ENCODE measurements at regions not wholly inside any gene's neighbourhood (a gene's known extent, or its start where the extent isn't known, plus 50 kb on each side); places are given as distances from the start of the nearest gene placed in this dataset.
"Not testable (repeated sequence)": the region's sequence is repeated elsewhere in the genome, so short reads cannot be mapped to it uniquely, and the experiment has no call there.

- H3K9me3 ChIP-seq (ENCODE audit: control insufficient read depth, insufficient read depth, low read depth, low read length); H3K27ac ChIP-seq (ENCODE audit: extremely low read depth, low read depth, low read length); CTCF ChIA-PET; POLR2A ChIA-PET; H3K4me3 ChIP-seq (ENCODE audit: low read depth, low read length); H3K36me3 ChIP-seq (ENCODE audit: control insufficient read depth in 2 of 2, insufficient read depth in 1 of 2, low read length in 2 of 2); H3K4me1 ChIP-seq (ENCODE audit: control insufficient read depth, insufficient read depth, low read length): not testable (repeated sequence)
- TF ChIP-seq ZNF146 (tag by site-specific recombination; IDR thresholded peaks at IDR 0.05) = peak; percentile 70
These were observed 157.4 kb upstream of the C11orf58 start for GRCh38 chr11:16581078-16581477.

GRCh38 chr11:16577490-16577889 lies 161.0 kb upstream of the C11orf58 start:
- Histone ChIP-seq H3K36me3 (ENCODE audit: control insufficient read depth in 2 of 2, insufficient read depth in 1 of 2, low read length in 2 of 2) (no peaks in the 10 kb centered on the region), H3K9me3 (ENCODE audit: control insufficient read depth, insufficient read depth, low read depth, low read length) (no peaks in the 10 kb centered on the region), H3K27ac (ENCODE audit: extremely low read depth, low read depth, low read length) (no peak overlapping the region), H3K4me3 (ENCODE audit: low read depth, low read length) (no peak overlapping the region), H3K4me1 (ENCODE audit: control insufficient read depth, insufficient read depth, low read length) (no peaks in the 10 kb centered on the region)
- POLR2A ChIA-PET = no interaction called here
- no peak for TF ChIP-seq ZNF549 (tag by site-specific recombination; IDR thresholded peaks at IDR 0.05)
- TF ChIP-seq ATF2 (tag by site-specific recombination; IDR thresholded peaks at IDR 0.05; ENCODE audit: low read depth) = peak; percentile 63; the same call in 1 of the 2 replicates
- CTCF ChIA-PET = no interaction called here

DNA sequence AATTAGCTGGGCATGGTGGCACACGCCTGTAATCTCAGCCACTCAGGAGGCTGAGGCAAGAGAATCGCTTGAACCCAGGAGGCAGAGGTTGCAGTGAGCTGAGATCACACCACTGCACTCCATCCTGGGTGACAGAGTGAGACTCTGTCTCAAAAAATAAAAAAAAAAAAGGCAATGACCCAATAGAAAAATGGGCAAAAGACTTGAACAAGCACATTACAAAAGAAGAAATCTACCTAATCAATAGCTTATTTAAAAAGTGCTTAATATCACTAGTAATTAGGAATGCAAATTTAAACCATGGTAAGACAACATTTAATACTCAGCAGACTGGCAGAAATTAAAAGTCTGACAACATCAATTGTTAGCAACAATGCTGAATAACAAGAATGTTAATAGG lies 163.6 kb upstream of the C11orf58 start:
- H3K27ac ChIP-seq (ENCODE audit: extremely low read depth, low read depth, low read length); H3K36me3 ChIP-seq (ENCODE audit: control insufficient read depth in 2 of 2, insufficient read depth in 1 of 2, low read length in 2 of 2); H3K9me3 ChIP-seq (ENCODE audit: control insufficient read depth, insufficient read depth, low read depth, low read length); H3K4me3 ChIP-seq (ENCODE audit: low read depth, low read length); POLR2A ChIA-PET; H3K4me1 ChIP-seq (ENCODE audit: control insufficient read depth, insufficient read depth, low read length): not testable (repeated sequence)
- CTCF ChIA-PET = interaction anchor here (0.6 kb wide), 1 partner anchor 427 kb away, joined by 4 read pairs; no protein-coding TSS in a partner anchor

DNA sequence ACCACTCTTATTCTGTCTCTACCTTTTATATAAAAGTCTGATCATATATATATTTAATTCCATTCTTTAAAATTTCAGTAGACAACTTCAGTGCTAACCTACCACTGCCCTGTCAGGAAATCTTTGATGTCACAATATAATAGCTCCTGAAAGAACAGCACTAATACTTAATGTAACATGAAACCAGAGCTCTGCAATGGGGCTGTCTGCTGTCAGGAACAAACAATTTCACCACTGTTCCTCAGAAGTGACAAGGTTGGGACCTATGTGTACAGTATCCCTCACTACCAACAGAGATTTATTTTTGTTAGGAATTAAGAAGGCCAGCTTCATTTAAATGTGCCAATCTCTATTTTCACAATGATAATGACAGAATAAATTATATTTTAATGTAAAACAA lies 165.5 kb upstream of the C11orf58 start:
- POLR2A ChIA-PET = no interaction called here
- H3K27ac ChIP-seq (ENCODE audit: extremely low read depth, low read depth, low read length) = no peak overlapping the region

DNA sequence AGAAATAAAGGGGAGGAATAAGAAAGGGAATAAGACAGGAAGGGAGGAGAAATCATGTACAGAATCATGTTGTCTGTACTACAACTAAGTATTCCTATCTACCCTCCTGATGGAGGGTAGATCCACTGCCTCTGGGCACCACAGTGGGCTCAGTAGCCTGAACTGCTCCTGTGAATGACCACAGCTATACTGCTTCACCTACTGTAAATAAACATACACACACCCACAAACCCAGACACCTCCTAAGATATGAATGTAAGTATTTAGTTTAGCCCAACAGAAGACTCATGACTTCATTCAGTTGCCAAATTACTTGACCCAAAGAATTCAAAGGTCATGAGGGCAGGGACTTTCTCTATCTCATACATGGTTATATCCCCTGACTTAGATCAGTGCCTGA lies 177.3 kb upstream of the C11orf58 start:
- no peak overlapping the region for H3K4me3 ChIP-seq (ENCODE audit: low read depth, low read length)
- H3K36me3 ChIP-seq (ENCODE audit: control insufficient read depth in 2 of 2, insufficient read depth in 1 of 2, low read length in 2 of 2) = no peaks in the 10 kb centered on the region
- TF ChIP-seq ZNF776 (tag by site-specific recombination; IDR thresholded peaks at IDR 0.05; ENCODE audit: borderline replicate concordance) (no peak), ZNF777 (tag by site-specific recombination; IDR thresholded peaks at IDR 0.05; ENCODE audit: borderline replicate concordance) (no peak), ZNF155 (tag by site-specific recombination; IDR thresholded peaks at IDR 0.05) (no peak), ZNF114 (tag by site-specific recombination; IDR thresholded peaks at IDR 0.05) (no peak), ZFP37 (tag by site-specific recombination; IDR thresholded peaks at IDR 0.05) (no peak), KLF16 (tag by site-specific recombination; IDR thresholded peaks at IDR 0.05) (no peak)
- TF ChIP-seq, protein P1, sequence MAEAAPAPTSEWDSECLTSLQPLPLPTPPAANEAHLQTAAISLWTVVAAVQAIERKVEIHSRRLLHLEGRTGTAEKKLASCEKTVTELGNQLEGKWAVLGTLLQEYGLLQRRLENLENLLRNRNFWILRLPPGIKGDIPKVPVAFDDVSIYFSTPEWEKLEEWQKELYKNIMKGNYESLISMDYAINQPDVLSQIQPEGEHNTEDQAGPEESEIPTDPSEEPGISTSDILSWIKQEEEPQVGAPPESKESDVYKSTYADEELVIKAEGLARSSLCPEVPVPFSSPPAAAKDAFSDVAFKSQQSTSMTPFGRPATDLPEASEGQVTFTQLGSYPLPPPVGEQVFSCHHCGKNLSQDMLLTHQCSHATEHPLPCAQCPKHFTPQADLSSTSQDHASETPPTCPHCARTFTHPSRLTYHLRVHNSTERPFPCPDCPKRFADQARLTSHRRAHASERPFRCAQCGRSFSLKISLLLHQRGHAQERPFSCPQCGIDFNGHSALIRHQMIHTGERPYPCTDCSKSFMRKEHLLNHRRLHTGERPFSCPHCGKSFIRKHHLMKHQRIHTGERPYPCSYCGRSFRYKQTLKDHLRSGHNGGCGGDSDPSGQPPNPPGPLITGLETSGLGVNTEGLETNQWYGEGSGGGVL (tag by site-specific recombination; IDR thresholded peaks at IDR 0.05) = no peak

More for the DNA sequence above, 165.5 kb upstream of the C11orf58 start:
- H3K36me3 ChIP-seq (ENCODE audit: control insufficient read depth in 2 of 2, insufficient read depth in 1 of 2, low read length in 2 of 2) = no peaks in the 10 kb centered on the region
- CTCF ChIA-PET = no interaction called here
- H3K4me3 ChIP-seq (ENCODE audit: low read depth, low read length) = no peak overlapping the region
- TF ChIP-seq TCF7L2 (IDR thresholded peaks at IDR 0.05; ENCODE audit: borderline replicate concordance, low read depth, low read length) (peak; percentile 36; the same call in 1 of the 2 replicates), REST (tag by site-specific recombination; IDR thresholded peaks at IDR 0.05) (no peak)
- H3K4me1 ChIP-seq (ENCODE audit: control insufficient read depth, insufficient read depth, low read length) = no peaks in the 10 kb centered on the region
- no peaks in the 10 kb centered on the region for H3K9me3 ChIP-seq (ENCODE audit: control insufficient read depth, insufficient read depth, low read depth, low read length)

More for the DNA sequence above, 177.3 kb upstream of the C11orf58 start:
- POLR2A ChIA-PET = no interaction called here
- CTCF ChIA-PET = interaction anchor here (0.6 kb wide), 1 partner anchor 1267 kb away, joined by 4 read pairs; no protein-coding TSS in a partner anchor
- Histone ChIP-seq H3K9me3 (ENCODE audit: control insufficient read depth, insufficient read depth, low read depth, low read length) (no peaks in the 10 kb centered on the region), H3K4me1 (ENCODE audit: control insufficient read depth, insufficient read depth, low read length) (no peaks in the 10 kb centered on the region), H3K27ac (ENCODE audit: extremely low read depth, low read depth, low read length) (no peak overlapping the region)
